Dendritic cell treated with granulocyte-macrophage colony-stimulating factor and Interleukin-4, amounts not matched to agents 40 ng/mL and 50 ng/mL, for 4 days (primary cell): ENCODE measurements at regions not wholly inside any gene's neighbourhood (a gene's known extent, or its start where the extent isn't known, plus 50 kb on each side); places are given as distances from the start of the nearest gene placed in this dataset.
"Not testable (repeated sequence)": the region's sequence is repeated elsewhere in the genome, so short reads cannot be mapped to it uniquely, and the experiment has no call there.

Source experiments
- H3K27ac Mint-ChIP-seq: one replicate; pipeline ENCODE4 v1.8.0; 2022; ENCODE audit warnings: mild to moderate bottlenecking, mixed read lengths
- H3K27me3 Mint-ChIP-seq: one replicate; pipeline ENCODE4 v1.8.0; 2022; ENCODE audit warnings: mild to moderate bottlenecking, mixed read lengths
- H3K36me3 Mint-ChIP-seq: one replicate; pipeline ENCODE4 v1.8.0; 2022; ENCODE audit warnings: low read depth, mixed read lengths
- H3K4me1 Mint-ChIP-seq: one replicate; pipeline ENCODE4 v1.8.0; 2022; ENCODE audit warnings: low read depth, mixed read lengths
- H3K4me3 Mint-ChIP-seq: one replicate; pipeline ENCODE4 v1.8.0; 2022; ENCODE audit warnings: mild to moderate bottlenecking, moderate library complexity, mixed read lengths
- H3K9me3 Mint-ChIP-seq: one replicate; pipeline ENCODE4 v1.8.0; 2022; ENCODE audit warnings: mixed read lengths
- intact Hi-C: fragments of 100-400 bp; cut with micrococcal nuclease; formaldehyde crosslinking; loops from one replicate; pipeline ENCODE4 v1.15.0; 2022

DNA sequence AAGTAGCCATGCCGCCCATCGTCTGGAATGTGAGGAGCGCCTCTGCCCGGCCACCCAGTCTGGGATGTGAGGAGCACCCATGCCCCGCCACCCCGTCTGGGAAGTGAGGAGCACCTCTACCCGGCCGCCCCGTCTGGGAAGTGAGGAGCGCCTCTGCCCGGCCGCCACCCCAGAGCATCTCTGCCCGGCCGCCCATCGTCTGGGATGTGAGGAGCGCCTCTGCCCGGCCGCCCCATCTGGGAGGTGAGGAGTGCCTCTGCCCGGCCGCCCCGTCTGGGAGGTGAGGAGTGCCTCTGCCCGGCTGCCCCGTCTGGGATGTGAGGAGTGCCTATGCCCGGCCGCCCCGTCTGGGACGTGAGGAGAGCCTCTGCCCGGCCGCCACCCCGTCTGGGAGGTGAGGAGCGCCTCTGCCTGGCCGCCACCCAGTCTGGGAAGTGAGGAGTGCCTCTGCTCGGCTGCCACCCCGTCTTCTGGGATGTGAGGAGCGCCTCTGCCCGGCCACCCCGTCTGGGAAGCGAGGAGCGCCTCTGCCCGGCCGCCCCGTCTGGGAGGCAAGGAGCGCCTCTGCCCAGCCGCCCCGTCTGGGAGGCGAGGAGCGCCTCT lies 126.7 kb upstream of the MED14 start:
- intact Hi-C loops, H3K36me3 Mint-ChIP-seq, H3K4me1 Mint-ChIP-seq, H3K9me3 Mint-ChIP-seq, H3K4me3 Mint-ChIP-seq, H3K27ac Mint-ChIP-seq: not testable (repeated sequence)
- peaks cover 13% of the 10 kb centered on the region for H3K27me3 Mint-ChIP-seq

DNA sequence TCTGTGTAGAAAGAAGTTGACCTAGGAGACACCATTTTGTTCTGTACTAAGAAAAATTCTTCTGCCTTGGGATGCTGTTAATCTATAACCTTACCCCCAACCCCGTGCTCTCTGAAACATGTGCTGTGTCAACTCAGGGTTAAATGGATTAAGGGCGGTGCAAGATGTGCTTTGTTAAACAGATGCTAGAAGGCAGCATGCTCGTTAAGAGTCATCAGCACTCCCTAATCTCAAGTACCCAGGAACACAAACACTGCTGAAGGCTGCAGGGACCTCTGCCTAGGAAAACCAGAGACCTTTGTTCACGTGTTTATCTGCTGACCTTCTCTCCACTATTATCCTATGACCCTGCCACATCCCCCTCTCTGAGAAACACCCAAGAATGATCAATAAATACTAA lies 127.9 kb upstream of the MED14 start:
- intact Hi-C loops, H3K4me1 Mint-ChIP-seq, H3K36me3 Mint-ChIP-seq, H3K27ac Mint-ChIP-seq, H3K4me3 Mint-ChIP-seq, H3K9me3 Mint-ChIP-seq: not testable (repeated sequence)
- peaks cover 13% of the 10 kb centered on the region for H3K27me3 Mint-ChIP-seq

DNA sequence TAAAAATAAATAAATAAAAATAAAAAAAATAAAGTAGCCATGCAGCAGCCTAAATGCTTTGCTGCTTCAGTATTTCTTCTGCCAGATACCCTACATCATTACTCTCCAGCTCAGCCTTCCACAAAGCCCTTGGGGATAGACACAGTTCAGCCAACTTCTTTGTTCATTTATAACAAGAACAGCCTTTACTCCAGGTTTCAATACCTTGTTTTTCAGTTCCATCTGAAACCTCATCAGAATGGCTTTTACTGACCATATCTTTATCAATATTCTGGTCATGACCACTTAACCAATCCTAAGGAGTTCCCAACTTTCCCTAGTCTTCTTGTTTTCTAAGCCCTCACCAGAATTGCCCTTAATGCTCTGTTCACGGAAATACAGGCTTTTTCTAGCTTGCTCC lies 128.3 kb upstream of the MED14 start:
- H3K4me3 Mint-ChIP-seq, result no peak overlapping the region
- H3K36me3 Mint-ChIP-seq, result no peaks in the 10 kb centered on the region

DNA sequence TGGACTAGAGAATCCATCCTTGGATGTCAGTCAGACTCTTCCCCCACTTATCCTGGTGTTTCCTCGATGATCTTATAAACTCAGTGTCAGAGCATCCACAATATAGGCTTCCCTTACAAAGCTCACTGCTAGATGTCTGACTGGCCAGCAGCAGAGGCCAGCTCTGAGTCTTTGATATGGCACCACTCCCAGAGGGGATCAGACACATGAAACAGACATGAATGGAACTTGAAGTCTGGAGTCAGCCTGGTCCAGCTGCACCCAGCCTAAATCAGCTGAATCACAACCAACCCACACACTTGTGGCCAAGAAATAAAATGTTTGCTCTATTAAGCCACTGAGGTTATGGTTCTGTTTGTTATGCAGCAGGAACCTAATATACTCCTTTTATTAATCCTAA lies 129.6 kb upstream of the MED14 start:
- Mint-ChIP-seq H3K36me3 (no peaks in the 10 kb centered on the region), H3K4me3 (no peak overlapping the region), H3K27ac (no peak overlapping the region), H3K9me3 (peaks cover 6% of the 10 kb centered on the region), H3K27me3 (peaks cover 13% of the 10 kb centered on the region), H3K4me1 (peaks cover 6% of the 10 kb centered on the region)
- intact Hi-C loops, result no loop called here

More for the DNA sequence above, 128.3 kb upstream of the MED14 start:
- Mint-ChIP-seq H3K4me1 (peaks cover 6% of the 10 kb centered on the region), H3K27ac (no peak overlapping the region), H3K9me3 (peaks cover 6% of the 10 kb centered on the region), H3K27me3 (peaks cover 13% of the 10 kb centered on the region)
- intact Hi-C loops, result no loop called here

DNA sequence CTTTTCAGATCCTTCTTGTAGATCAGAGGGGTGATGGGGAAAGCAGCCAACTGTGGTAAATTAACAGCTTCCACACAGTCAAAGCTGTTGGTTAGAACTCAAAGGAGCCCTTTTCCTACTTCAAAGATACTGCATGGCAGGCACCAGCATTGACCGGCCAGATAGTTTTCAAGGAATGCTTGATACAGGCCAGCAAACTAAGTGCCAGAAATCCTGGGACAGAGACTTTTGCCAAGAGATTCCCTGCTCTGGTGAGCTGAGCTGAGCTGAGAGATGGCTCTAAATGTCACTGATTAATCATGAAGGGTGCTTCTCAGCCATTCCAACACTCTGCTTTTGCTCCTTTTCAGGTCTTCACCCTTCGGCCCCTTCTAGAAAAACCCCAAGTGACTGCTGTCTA lies 131.6 kb upstream of the MED14 start:
- intact Hi-C loops, result no loop called here
- H3K9me3 Mint-ChIP-seq, result no peaks in the 10 kb centered on the region
- H3K36me3 Mint-ChIP-seq, result no peaks in the 10 kb centered on the region
- H3K4me3 Mint-ChIP-seq, result no peak overlapping the region
- no peak overlapping the region for H3K27ac Mint-ChIP-seq
- H3K27me3 Mint-ChIP-seq, result peaks cover 13% of the 10 kb centered on the region
- peaks cover 11% of the 10 kb centered on the region for H3K4me1 Mint-ChIP-seq

DNA sequence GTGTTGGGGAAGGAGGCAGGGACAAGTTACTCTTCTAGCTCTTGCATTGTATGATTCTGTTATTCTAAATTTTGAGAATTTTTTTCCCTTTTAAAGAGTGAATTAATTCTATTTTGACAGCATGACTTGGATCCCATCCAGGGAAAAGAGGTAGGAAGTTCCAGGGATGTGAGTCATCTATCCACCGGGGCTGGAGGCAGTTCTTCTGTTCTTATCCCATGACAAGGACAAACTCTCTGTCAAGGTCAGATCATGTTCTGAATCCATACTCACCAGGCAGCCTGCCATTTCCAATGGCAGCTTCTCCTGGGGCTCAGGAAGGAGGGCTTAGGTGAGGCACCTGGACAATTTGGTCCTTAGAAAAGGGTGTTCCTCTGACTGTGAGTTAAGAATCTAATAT lies 132.0 kb upstream of the MED14 start:
- Mint-ChIP-seq H3K9me3 (no peaks in the 10 kb centered on the region), H3K4me3 (no peak overlapping the region), H3K4me1 (peaks cover 11% of the 10 kb centered on the region), H3K27me3 (peaks cover 13% of the 10 kb centered on the region), H3K36me3 (no peaks in the 10 kb centered on the region), H3K27ac (no peak overlapping the region)
- intact Hi-C loops, result no loop called here

DNA sequence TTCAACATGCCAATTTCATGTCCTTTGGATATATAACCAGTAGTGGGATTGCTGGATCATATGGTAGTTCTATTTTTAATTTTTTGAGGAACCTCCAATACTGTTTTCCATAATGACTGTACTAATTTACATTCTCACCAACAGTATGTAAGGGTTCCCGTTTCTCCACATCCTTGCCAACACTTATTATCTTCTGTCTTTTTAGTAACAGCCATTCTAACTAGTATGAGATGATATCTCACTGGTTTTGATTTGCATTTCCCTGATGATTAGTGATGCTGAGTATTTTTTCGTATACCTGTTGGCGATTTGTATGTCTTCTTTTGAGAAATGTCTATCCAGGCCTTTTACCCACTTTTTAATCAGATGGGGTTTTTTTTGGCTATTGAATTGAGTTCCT lies 133.5 kb upstream of the MED14 start:
- intact Hi-C loops, result no loop called here
- H3K36me3 Mint-ChIP-seq, result no peaks in the 10 kb centered on the region
- no peak overlapping the region for H3K4me3 Mint-ChIP-seq
- H3K9me3 Mint-ChIP-seq, result no peaks in the 10 kb centered on the region
- peaks cover 13% of the 10 kb centered on the region for H3K27me3 Mint-ChIP-seq
- peaks cover 11% of the 10 kb centered on the region for H3K4me1 Mint-ChIP-seq
- H3K27ac Mint-ChIP-seq, result no peak overlapping the region

DNA sequence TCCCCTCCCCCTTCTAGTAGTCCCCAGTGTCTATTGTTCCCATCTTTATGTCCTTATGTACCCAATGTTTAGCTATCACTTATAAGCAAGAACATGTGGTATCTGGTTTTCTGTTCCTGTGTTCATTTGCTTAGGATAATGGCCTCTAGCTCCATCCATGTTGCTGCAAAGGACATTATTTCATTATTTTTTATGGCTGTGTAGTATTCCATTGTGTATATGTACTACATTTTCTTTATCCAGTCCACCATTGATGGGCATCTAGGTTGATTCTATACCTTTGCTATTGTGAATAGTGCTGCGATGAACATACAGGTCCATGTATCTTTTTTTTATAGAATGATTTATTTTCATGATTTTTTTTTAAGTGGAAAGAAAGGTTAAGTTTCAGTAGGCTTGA lies 135.6 kb upstream of the MED14 start:
- H3K36me3 Mint-ChIP-seq, intact Hi-C loops, H3K27ac Mint-ChIP-seq, H3K27me3 Mint-ChIP-seq, H3K9me3 Mint-ChIP-seq, H3K4me3 Mint-ChIP-seq: not testable (repeated sequence)
- peaks cover 11% of the 10 kb centered on the region for H3K4me1 Mint-ChIP-seq

DNA sequence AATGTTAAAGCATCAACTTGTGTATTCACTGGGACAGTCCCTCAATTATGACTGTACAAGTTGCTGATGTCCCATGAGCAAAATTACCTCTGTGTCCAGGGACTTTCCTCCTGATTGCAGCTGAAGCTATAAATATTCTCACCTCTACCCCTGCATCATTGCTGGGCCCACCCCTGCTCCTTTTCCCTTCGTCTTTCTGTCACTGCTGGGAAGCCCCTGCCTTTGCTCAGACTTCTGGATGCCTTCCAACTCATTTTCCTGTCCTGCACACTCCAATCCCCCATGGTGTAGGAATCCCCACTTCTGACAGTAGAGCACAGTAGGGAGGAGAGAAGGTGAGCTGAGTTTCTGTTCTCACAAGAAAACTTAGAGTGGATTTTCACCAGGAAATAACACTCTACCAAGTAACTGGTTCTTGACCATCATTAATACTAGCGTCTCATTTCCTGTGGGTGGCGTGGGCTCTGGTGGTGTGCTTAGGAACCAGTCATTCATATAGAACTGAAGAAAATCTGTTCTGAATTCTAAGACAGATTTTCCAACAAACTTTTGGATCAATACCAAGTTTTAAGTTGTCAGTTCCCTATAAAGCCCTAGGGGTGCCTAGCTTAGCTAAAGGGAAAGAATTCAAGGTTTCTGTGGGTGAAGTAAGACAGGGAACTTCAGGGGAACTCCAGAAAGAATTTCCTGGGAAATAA lies 136.2 kb upstream of the MED14 start:
- H3K4me3 Mint-ChIP-seq, result no peak overlapping the region
- H3K9me3 Mint-ChIP-seq, result no peaks in the 10 kb centered on the region
- intact Hi-C loops, result no loop called here

DNA sequence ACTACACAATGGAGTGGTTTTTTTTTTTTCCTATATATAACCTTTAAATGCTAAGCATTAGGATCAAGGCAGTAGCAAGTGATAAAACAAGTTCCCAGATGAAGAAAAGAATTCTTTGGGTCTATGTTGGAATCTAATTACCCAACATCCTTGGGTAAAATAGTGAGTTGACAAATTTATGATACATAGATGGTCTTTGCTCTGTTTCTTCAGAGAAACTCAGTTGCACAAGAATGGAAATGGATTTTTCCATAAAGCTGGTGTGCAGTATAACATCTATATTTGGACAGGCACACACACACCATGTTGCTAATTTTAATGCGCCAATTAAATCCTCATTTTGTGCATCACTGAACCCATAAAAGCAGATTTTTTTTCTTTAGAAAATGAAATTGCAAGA lies 137.0 kb upstream of the MED14 start:
- intact Hi-C loops, result no loop called here
- H3K27me3 Mint-ChIP-seq, result no peaks in the 10 kb centered on the region

More for the DNA sequence above, 136.2 kb upstream of the MED14 start:
- H3K36me3 Mint-ChIP-seq, result no peaks in the 10 kb centered on the region
- H3K4me1 Mint-ChIP-seq, result peaks cover 11% of the 10 kb centered on the region
- peak overlapping the region; percentile 42 for H3K27ac Mint-ChIP-seq
- peaks cover 1% of the 10 kb centered on the region for H3K27me3 Mint-ChIP-seq

DNA sequence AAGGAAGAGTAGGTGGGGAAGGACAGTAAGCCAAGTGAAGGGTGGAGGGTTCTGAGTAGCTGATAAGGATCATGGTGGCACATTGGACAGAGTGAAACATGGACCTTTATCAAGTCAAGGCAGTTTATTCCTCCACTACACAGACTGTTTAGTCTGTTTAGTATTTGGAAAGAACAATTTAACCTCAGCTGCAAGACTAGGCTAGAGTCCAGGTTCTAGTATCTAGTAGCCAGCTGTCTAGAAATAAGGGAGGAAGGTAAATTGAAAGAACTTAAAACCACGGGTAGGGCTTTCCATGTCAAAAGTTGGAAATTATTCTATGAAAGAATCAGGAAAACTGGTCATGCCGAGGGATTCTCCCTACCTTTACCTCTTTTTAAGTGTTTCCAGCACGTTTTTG lies 140.1 kb upstream of the MED14 start:
- Mint-ChIP-seq H3K4me1 (peaks cover 5% of the 10 kb centered on the region), H3K36me3 (no peaks in the 10 kb centered on the region), H3K9me3 (no peaks in the 10 kb centered on the region), H3K4me3 (no peak overlapping the region), H3K27me3 (no peaks in the 10 kb centered on the region), H3K27ac (no peak overlapping the region)
- intact Hi-C loops, result no loop called here

More for the DNA sequence above, 137.0 kb upstream of the MED14 start:
- Mint-ChIP-seq H3K36me3 (no peaks in the 10 kb centered on the region), H3K9me3 (no peaks in the 10 kb centered on the region), H3K4me1 (peaks cover 7% of the 10 kb centered on the region), H3K27ac (no peak overlapping the region), H3K4me3 (no peak overlapping the region)

DNA sequence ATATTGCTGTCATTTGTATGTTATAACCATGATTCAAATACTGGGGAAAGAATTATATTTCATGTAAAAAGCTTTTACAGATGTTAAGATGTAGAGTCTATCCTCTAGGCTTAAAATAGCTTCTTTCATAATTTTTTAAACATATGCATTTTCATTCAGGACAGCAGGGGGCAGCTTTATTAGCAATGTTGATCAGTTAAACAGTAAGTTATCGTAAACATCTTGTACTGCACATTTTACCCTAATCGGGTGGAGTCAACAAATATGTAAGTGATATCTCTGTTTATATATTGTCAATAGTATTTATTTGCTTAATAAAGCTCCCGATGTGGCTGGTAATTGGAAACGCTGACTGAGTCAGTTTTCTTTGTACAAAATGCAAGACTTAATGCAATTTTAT lies 142.5 kb upstream of the MED14 start:
- no peaks in the 10 kb centered on the region for H3K4me1 Mint-ChIP-seq
- no peak overlapping the region for H3K4me3 Mint-ChIP-seq
- H3K36me3 Mint-ChIP-seq, result no peaks in the 10 kb centered on the region
- no peaks in the 10 kb centered on the region for H3K9me3 Mint-ChIP-seq
- intact Hi-C loops, result loop anchor here (2.0 kb wide), 1 partner anchor 239 kb away; no protein-coding TSS in a partner anchor
- H3K27me3 Mint-ChIP-seq, result no peaks in the 10 kb centered on the region
- no peak overlapping the region for H3K27ac Mint-ChIP-seq

DNA sequence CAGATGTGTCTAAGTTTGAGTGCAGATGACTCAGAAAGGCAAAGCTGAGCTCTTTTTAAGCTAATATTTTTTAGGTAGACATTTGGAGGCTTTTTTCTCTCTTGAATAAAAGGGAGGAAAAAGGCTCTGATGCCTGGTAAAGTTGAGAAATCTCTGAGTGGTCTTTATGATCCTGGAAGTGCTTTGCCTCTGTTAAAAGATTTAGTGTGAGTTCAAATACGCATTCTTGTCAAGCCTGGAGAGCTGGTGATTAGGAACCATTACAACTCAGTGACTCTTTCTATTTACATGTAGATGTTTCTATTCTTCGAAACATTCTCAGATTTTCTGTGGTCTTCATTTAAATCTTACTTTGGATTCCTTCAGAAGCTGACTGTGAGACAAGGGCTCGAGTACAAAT lies 143.4 kb upstream of the MED14 start:
- H3K27ac Mint-ChIP-seq, result no peak overlapping the region
- intact Hi-C loops, result loop anchor here (2.0 kb wide), 1 partner anchor 238 kb away; no protein-coding TSS in a partner anchor
- no peaks in the 10 kb centered on the region for H3K27me3 Mint-ChIP-seq

DNA sequence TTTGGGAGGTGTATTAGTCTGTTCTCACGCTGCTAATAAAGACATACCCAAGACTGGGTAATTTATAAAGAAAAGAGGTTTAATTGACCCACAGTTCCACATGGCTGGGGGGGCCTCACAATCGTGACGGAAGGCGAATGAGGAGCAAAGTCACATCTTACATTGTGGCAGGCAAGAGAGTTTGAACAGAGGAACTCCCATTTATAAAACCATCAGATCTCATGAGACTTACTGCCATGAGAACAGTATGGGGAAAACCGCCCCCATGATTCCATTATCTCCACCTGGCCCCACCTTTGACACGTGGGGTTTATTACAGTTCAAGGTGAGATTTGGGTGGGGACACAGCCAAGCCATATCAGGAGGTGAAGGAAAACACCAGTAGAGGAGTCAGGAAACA lies 143.8 kb upstream of the MED14 start:
- not testable (repeated sequence) for H3K27ac Mint-ChIP-seq, H3K4me3 Mint-ChIP-seq, H3K9me3 Mint-ChIP-seq, H3K4me1 Mint-ChIP-seq, H3K36me3 Mint-ChIP-seq, H3K27me3 Mint-ChIP-seq
- intact Hi-C loops, result loop anchor here (2.0 kb wide), 1 partner anchor 238 kb away; no protein-coding TSS in a partner anchor

More for the DNA sequence above, 143.4 kb upstream of the MED14 start:
- Mint-ChIP-seq H3K4me3 (no peak overlapping the region), H3K4me1 (no peaks in the 10 kb centered on the region), H3K36me3 (no peaks in the 10 kb centered on the region), H3K9me3 (no peaks in the 10 kb centered on the region)

DNA sequence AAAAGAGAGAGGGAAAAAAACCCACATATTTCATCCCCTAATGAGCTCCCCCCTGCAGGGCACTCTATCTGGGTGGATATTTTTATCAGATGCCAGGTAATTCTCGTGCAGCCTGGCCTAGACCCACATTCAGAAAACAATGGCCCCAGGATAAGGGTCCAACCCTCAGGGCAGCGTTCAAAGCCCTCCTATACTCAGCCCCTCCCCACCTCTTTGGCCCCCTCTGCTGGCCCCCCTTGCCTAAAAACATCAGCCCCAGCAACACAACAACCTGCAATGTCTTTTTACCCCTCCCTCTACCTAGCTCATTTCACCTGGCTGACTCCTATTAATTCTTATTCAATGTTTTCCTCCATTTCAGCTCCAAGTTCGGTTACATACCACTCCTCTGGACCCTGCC lies 145.4 kb upstream of the MED14 start:
- no peaks in the 10 kb centered on the region for H3K36me3 Mint-ChIP-seq
- intact Hi-C loops, result no loop called here
- peak overlapping the region; percentile 18 for H3K27ac Mint-ChIP-seq
- H3K27me3 Mint-ChIP-seq, result no peaks in the 10 kb centered on the region
- H3K4me1 Mint-ChIP-seq, result no peaks in the 10 kb centered on the region
- H3K9me3 Mint-ChIP-seq, result no peaks in the 10 kb centered on the region
- H3K4me3 Mint-ChIP-seq, result no peak overlapping the region
